DND-41 (cell line): ENCODE measurements at regions not wholly inside any gene's neighbourhood (a gene's known extent, or its start where the extent isn't known, plus 50 kb on each side); places are given as distances from the start of the nearest gene placed in this dataset.

Experiments
- ATAC-seq: fragments of 200-7000 bp; cut with Tn5 transposase; 3 replicates; pipeline ENCODE4 v1.9.1; 2021; ENCODE audit warnings: low read depth; ENCODE audit not compliant: insufficient read depth
- DNase-seq: peaks from one replicate; pipeline ENCODE4 v3.0.0-alpha.2; 2020
- H2AFZ ChIP-seq: 2 replicates; pipeline ENCODE4 v1.6.0; 2012; ENCODE audit warnings: low read depth, low read length
- H3K27ac ChIP-seq: 2 replicates; pipeline ENCODE4 v1.5.1; 2012; ENCODE audit warnings: low read length, inconsistent platforms
- H3K27me3 ChIP-seq: fragments of 200-600 bp; sonication (generic); 2 replicates; pipeline ENCODE4 v1.6.0; 2012; ENCODE audit warnings: low read length, mild to moderate bottlenecking, inconsistent platforms; ENCODE audit not compliant: insufficient read depth, poor library complexity
- H3K36me3 ChIP-seq: 2 replicates; pipeline ENCODE4 v1.5.1; 2012; ENCODE audit warnings: low read length, inconsistent platforms; ENCODE audit not compliant: insufficient read depth
- H3K4me1 ChIP-seq: 2 replicates; pipeline ENCODE4 v1.5.1; 2012; ENCODE audit warnings: mild to moderate bottlenecking, low read length; ENCODE audit not compliant: insufficient read depth
- H3K4me2 ChIP-seq: 2 replicates; pipeline ENCODE4 v1.6.0; 2012; ENCODE audit warnings: mild to moderate bottlenecking, moderate library complexity, low read length, inconsistent platforms; ENCODE audit not compliant: insufficient read depth
- H3K4me3 ChIP-seq, 2 experiments: fragments of 200-600 bp in 1 of 2; shearing (Covaris generic) in 1 of 2; 2 replicates each; pipeline ENCODE4 v1.5.1; 2012 to 2016; ENCODE audit warnings: inconsistent platforms in 2 of 2, low read length in 2 of 2, mild to moderate bottlenecking in 2 of 2, low read depth in 1 of 2, moderate library complexity in 1 of 2
- H3K79me2 ChIP-seq: 2 replicates; pipeline ENCODE4 v1.6.0; 2012; ENCODE audit warnings: low read length, inconsistent platforms; ENCODE audit not compliant: insufficient read depth
- H3K9ac ChIP-seq: 2 replicates; pipeline ENCODE4 v1.6.0; 2012; ENCODE audit warnings: low read depth, mild to moderate bottlenecking, inconsistent platforms, low read length, moderate library complexity
- H3K9me3 ChIP-seq: 2 replicates; pipeline ENCODE4 v1.5.1; 2012; ENCODE audit warnings: low read length, moderate library complexity, mild to moderate bottlenecking, inconsistent platforms; ENCODE audit not compliant: insufficient read depth, severe bottlenecking
- H4K20me1 ChIP-seq: 2 replicates; pipeline ENCODE4 v1.6.0; 2012; ENCODE audit warnings: low read length; ENCODE audit not compliant: insufficient read depth
- EZH2 ChIP-seq: IDR thresholded peaks from 3 replicates; pipeline ENCODE4 v1.6.1; 2012; ENCODE audit warnings: borderline replicate concordance, low read depth, mild to moderate bottlenecking, moderate library complexity, low read length, inconsistent platforms; ENCODE audit not compliant: severe bottlenecking
- TF ChIP-seq, protein P1 (sequence below): IDR thresholded peaks from 2 replicates; pipeline ENCODE4 v1.5.1; 2012; ENCODE audit warnings: borderline replicate concordance, low read length, moderate library complexity, mild to moderate bottlenecking; ENCODE audit not compliant: poor library complexity, severe bottlenecking; ENCODE audit errors: extremely low read depth

GRCh38 chr17:70564006-70564620 lies 394.8 kb downstream of the KCNJ2 start:
- no peak for DNase-seq
- Histone ChIP-seq H3K79me2 (no peaks in the 10 kb centered on the region), H3K9me3 (no peaks in the 10 kb centered on the region), H3K27ac (no peak overlapping the region), H4K20me1 (no peaks in the 10 kb centered on the region), H3K4me3 (no peak overlapping the region), H3K9ac (no peak overlapping the region), H2AFZ (no peak overlapping the region), H3K4me2 (no peak overlapping the region), H3K36me3 (no peaks in the 10 kb centered on the region), H3K4me1 (no peaks in the 10 kb centered on the region), H3K27me3 (no peaks in the 10 kb centered on the region)
- TF ChIP-seq, protein P1, sequence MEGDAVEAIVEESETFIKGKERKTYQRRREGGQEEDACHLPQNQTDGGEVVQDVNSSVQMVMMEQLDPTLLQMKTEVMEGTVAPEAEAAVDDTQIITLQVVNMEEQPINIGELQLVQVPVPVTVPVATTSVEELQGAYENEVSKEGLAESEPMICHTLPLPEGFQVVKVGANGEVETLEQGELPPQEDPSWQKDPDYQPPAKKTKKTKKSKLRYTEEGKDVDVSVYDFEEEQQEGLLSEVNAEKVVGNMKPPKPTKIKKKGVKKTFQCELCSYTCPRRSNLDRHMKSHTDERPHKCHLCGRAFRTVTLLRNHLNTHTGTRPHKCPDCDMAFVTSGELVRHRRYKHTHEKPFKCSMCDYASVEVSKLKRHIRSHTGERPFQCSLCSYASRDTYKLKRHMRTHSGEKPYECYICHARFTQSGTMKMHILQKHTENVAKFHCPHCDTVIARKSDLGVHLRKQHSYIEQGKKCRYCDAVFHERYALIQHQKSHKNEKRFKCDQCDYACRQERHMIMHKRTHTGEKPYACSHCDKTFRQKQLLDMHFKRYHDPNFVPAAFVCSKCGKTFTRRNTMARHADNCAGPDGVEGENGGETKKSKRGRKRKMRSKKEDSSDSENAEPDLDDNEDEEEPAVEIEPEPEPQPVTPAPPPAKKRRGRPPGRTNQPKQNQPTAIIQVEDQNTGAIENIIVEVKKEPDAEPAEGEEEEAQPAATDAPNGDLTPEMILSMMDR, result no peak
- no peak for TF ChIP-seq EZH2
- ATAC-seq, result no peak

DNA sequence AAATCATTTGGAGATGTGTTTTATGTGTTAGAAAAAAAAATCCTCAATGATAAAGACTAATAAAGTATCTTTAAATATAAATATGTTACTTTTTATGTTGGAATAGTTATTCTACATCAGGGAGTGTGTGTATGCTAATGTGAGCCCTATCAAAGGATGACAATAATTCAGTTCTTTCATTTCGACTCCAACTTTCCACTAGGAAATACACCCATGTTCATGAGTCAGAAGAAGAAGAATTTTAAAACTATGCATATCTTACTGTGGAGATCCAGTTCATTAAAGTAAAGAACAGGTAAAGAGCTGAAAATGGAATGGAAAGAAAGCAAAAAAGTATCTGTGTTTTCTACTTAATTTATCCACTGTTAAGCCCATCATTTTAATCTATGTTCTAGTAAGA lies 399.8 kb downstream of the KCNJ2 start:
- no peak overlapping the region for H2AFZ ChIP-seq
- no peaks in the 10 kb centered on the region for H3K9me3 ChIP-seq
- ATAC-seq (no peak), DNase-seq (no peak)
- no peaks in the 10 kb centered on the region for H3K36me3 ChIP-seq
- no peaks in the 10 kb centered on the region for H4K20me1 ChIP-seq
- H3K27ac ChIP-seq, result no peak overlapping the region
- H3K4me3 ChIP-seq, result no peak overlapping the region
- no peaks in the 10 kb centered on the region for H3K4me1 ChIP-seq
- peaks cover 2% of the 10 kb centered on the region for H3K27me3 ChIP-seq
- TF ChIP-seq, protein P1, result no peak
- no peak for TF ChIP-seq EZH2
- no peak overlapping the region for H3K9ac ChIP-seq
- H3K4me2 ChIP-seq, result no peak overlapping the region
- H3K79me2 ChIP-seq, result no peaks in the 10 kb centered on the region

GRCh38 chr17:70577456-70577855 lies 408.1 kb downstream of the KCNJ2 start:
- Histone ChIP-seq H3K27me3 (peaks cover 2% of the 10 kb centered on the region), H2AFZ (no peak overlapping the region), H3K27ac (no peak overlapping the region), H3K79me2 (no peaks in the 10 kb centered on the region), H3K4me2 (no peak overlapping the region), H4K20me1 (no peaks in the 10 kb centered on the region), H3K4me1 (no peaks in the 10 kb centered on the region), H3K9me3 (no peaks in the 10 kb centered on the region), H3K9ac (no peak overlapping the region), H3K36me3 (no peaks in the 10 kb centered on the region), H3K4me3 (no peak overlapping the region)
- DNase-seq (no peak), ATAC-seq (no peak)
- TF ChIP-seq, protein P1, result no peak
- TF ChIP-seq EZH2, result no peak

DNA sequence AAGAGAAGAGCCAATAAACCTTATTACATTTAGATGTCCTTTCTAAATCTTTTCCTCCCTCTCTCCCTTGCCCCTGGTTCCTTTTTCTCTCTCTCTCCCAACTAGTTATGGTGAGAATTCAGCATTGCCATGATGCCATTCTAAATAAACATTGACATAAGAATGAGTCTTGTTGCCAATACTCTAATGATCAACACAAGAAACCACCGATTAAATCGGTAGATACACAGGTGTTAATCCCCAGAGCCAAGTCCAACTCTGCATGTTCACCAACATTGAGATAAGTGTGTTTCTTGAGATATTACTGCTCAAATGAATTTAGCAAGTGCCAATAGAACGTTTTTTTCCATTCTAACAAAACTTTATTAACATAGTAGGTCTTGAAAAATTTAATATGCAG lies 412.1 kb downstream of the KCNJ2 start:
- Histone ChIP-seq H3K27ac (no peak overlapping the region), H3K9ac (no peak overlapping the region), H3K36me3 (no peaks in the 10 kb centered on the region), H4K20me1 (no peaks in the 10 kb centered on the region), H3K4me2 (no peak overlapping the region), H3K27me3 (no peaks in the 10 kb centered on the region), H3K9me3 (no peaks in the 10 kb centered on the region), H2AFZ (no peak overlapping the region), H3K79me2 (no peaks in the 10 kb centered on the region), H3K4me1 (no peaks in the 10 kb centered on the region), H3K4me3 (no peak overlapping the region)
- TF ChIP-seq, protein P1, result no peak
- TF ChIP-seq EZH2, result no peak
- DNase-seq (no peak), ATAC-seq (no peak)
